IMR-90 (cell line): ENCODE measurements at regions not wholly inside any gene's neighbourhood (a gene's known extent, or its start where the extent isn't known, plus 50 kb on each side); places are given as distances from the start of the nearest gene placed in this dataset.
"Not testable (repeated sequence)": the region's sequence is repeated elsewhere in the genome, so short reads cannot be mapped to it uniquely, and the experiment has no call there.

Experiments
- ATAC-seq: fragments of 200-7000 bp; cut with Tn5 transposase; 2 replicates; pipeline ENCODE4 v1.9.1; 2020; ENCODE audit warnings: low read depth, mild to moderate bottlenecking, moderate library complexity
- BruUV-seq: library from RNA; stranded (reverse); fragments of 400-500 nt; replicated peaks from 2 replicates; lab custom pipeline; 2021; lab: Mats Ljungman, UMichigan
- CTCF ChIA-PET: fragments of 300-600 bp; formaldehyde crosslinking; extraction: SDS; loops from one replicate; lab custom pipeline; 2021; ENCODE audit warnings: antibody characterized with exemption; lab: Yijun Ruan, JAX
- POLR2A ChIA-PET: fragments of 300-600 bp; sonication (Branson Sonifier 250); formaldehyde crosslinking; loops from one replicate; lab custom pipeline; 2022; ENCODE audit warnings: antibody characterized with exemption; ENCODE audit not compliant: unreplicated experiment; lab: Charles Lee
- DNase-seq: peaks from one replicate; pipeline ENCODE4 v3.0.0; 2013
- H2AFZ ChIP-seq: replicated peaks from 2 replicates; pipeline ENCODE3; 2013; ENCODE audit warnings: low read length, mild to moderate bottlenecking; ENCODE audit not compliant: poor library complexity
- H2AK5ac ChIP-seq: 2 replicates; pipeline ENCODE4 v1.6.1; 2013; ENCODE audit warnings: low read depth, low read length, inconsistent platforms
- H2AK9ac ChIP-seq: replicated peaks from 2 replicates; pipeline ENCODE3; 2013; ENCODE audit warnings: mild to moderate bottlenecking, low read depth, low read length, moderate library complexity; ENCODE audit not compliant: poor library complexity
- H2BK120ac ChIP-seq: 2 replicates; pipeline ENCODE4 v1.6.1; 2013; ENCODE audit warnings: low read depth, low read length, inconsistent platforms
- H2BK15ac ChIP-seq: 3 replicates; pipeline ENCODE4 v1.6.1; 2013; ENCODE audit warnings: low read depth, low read length, inconsistent platforms
- H2BK20ac ChIP-seq: 2 replicates; pipeline ENCODE4 v1.6.1; 2013; ENCODE audit warnings: low read depth, mild to moderate bottlenecking, inconsistent platforms, low read length, moderate library complexity
- H2BK5ac ChIP-seq: 2 replicates; pipeline ENCODE4 v1.6.1; 2013; ENCODE audit warnings: mild to moderate bottlenecking, low read depth, low read length, inconsistent platforms; ENCODE audit not compliant: poor library complexity, severe bottlenecking
- H3K14ac ChIP-seq: replicated peaks from 2 replicates; pipeline ENCODE4 v1.6.1; 2013; ENCODE audit warnings: low read depth, low read length, inconsistent platforms
- H3K18ac ChIP-seq: 2 replicates; pipeline ENCODE4 v1.6.1; 2013; ENCODE audit warnings: low read depth, low read length, control low read depth
- H3K23ac ChIP-seq: 2 replicates; pipeline ENCODE4 v1.6.1; 2013; ENCODE audit warnings: low read depth, low read length, inconsistent platforms
- H3K27ac ChIP-seq: 2 replicates; pipeline ENCODE4 v1.5.1; 2013; ENCODE audit warnings: mild to moderate bottlenecking, control low read depth, low read length; ENCODE audit not compliant: insufficient read depth
- H3K27me3 ChIP-seq: 2 replicates; pipeline ENCODE4 v1.6.1; 2013; ENCODE audit warnings: low read length; ENCODE audit not compliant: control insufficient read depth, insufficient read depth
- H3K36me3 ChIP-seq: 2 replicates; pipeline ENCODE4 v1.6.1; 2013; ENCODE audit warnings: low read length, mixed read lengths; ENCODE audit not compliant: control insufficient read depth, insufficient read depth
- H3K4ac ChIP-seq: 2 replicates; pipeline ENCODE4 v1.6.1; 2013; ENCODE audit warnings: low read depth, low read length, inconsistent platforms
- H3K4me1 ChIP-seq: 2 replicates; pipeline ENCODE4 v1.6.1; 2013; ENCODE audit warnings: low read length, mixed read lengths; ENCODE audit not compliant: control insufficient read depth, insufficient read depth
- H3K4me2 ChIP-seq: 2 replicates; pipeline ENCODE4 v1.6.1; 2013; ENCODE audit warnings: low read depth, mild to moderate bottlenecking, control low read depth, low read length, moderate library complexity
- H3K4me3 ChIP-seq: 2 replicates; pipeline ENCODE4 v1.5.1; 2013; ENCODE audit warnings: low read depth, mild to moderate bottlenecking, control low read depth, low read length, moderate library complexity; ENCODE audit not compliant: insufficient read depth
- H3K56ac ChIP-seq: 2 replicates; pipeline ENCODE4 v1.6.1; 2013; ENCODE audit warnings: low read length, inconsistent platforms; ENCODE audit not compliant: insufficient read depth; ENCODE audit errors: extremely low read depth
- H3K79me1 ChIP-seq, 2 experiments: 2 replicates each; pipeline ENCODE4 v1.6.1; 2013; ENCODE audit warnings: low read length in 2 of 2, inconsistent platforms in 1 of 2, low read depth in 1 of 2
- H3K9ac ChIP-seq: 2 replicates; pipeline ENCODE4 v1.6.1; 2013; ENCODE audit warnings: low read depth, low read length, control low read depth
- H3K9me1 ChIP-seq: 2 replicates; pipeline ENCODE4 v1.6.1; 2013; ENCODE audit warnings: low read length, inconsistent platforms; ENCODE audit not compliant: insufficient read depth
- H3K9me3 ChIP-seq: 2 replicates; pipeline ENCODE4 v1.6.1; 2013; ENCODE audit warnings: low read length; ENCODE audit not compliant: control insufficient read depth, insufficient read depth
- H4K20me1 ChIP-seq: 2 replicates; pipeline ENCODE4 v1.6.1; 2013; ENCODE audit warnings: low read length, inconsistent platforms; ENCODE audit not compliant: insufficient read depth
- H4K5ac ChIP-seq: 2 replicates; pipeline ENCODE4 v1.6.1; 2013; ENCODE audit warnings: mild to moderate bottlenecking, low read depth, low read length, control low read depth
- H4K8ac ChIP-seq, 2 experiments: 2 replicates each; pipeline ENCODE4 v1.6.1; 2013; ENCODE audit warnings: low read depth in 2 of 2, low read length in 2 of 2, control low read depth in 1 of 2, inconsistent platforms in 1 of 2
- H4K91ac ChIP-seq: 2 replicates; pipeline ENCODE4 v1.6.1; 2013; ENCODE audit warnings: low read depth, low read length, inconsistent platforms; ENCODE audit not compliant: insufficient read depth
- WGBS, 2 experiments: methylation state at CpG; one replicate each; pipeline versions ENCODE4 v1.1.5 to v1.1.7; 2013; ENCODE audit warnings: missing lambda C conversion rate in 2 of 2; ENCODE audit not compliant: insufficient read length in 1 of 2; ENCODE audit errors: extremely low coverage in 2 of 2; 5-methylcytosine and 5-hydroxymethylcytosine counted together
- dilution Hi-C: fragments of 300-500 bp; cut with HindIII; formaldehyde crosslinking; loops from one replicate; pipeline ENCODE4 v1.14.3; 2018; ENCODE audit warnings: low sequenced_read_pairs; ENCODE audit not compliant: unreplicated experiment
- in situ Hi-C: fragments of 300-500 bp; cut with MboI; formaldehyde crosslinking; loops from 3 replicates; pipeline ENCODE4 v1.14.3; 2019; ENCODE audit warnings: low sequenced_read_pairs, inconsistent platforms, mixed read lengths
- intact Hi-C: fragments of 100-400 bp; cut with micrococcal nuclease; formaldehyde crosslinking; loops from 2 replicates; pipeline ENCODE4 v1.10.0; 2022

GRCh38 chr21:14011751-14012150, 199.0 kb downstream of the LIPI start:
- dilution Hi-C loops, CTCF ChIA-PET, H3K4me2 ChIP-seq, ATAC-seq, H2AK9ac ChIP-seq, BruUV-seq, intact Hi-C loops, H4K5ac ChIP-seq, H3K23ac ChIP-seq, H3K9me1 ChIP-seq, H2BK5ac ChIP-seq, H4K8ac ChIP-seq, H3K18ac ChIP-seq, H4K20me1 ChIP-seq, H3K79me1 ChIP-seq, H3K9ac ChIP-seq, H2AK5ac ChIP-seq, H3K27ac ChIP-seq, H3K36me3 ChIP-seq, H3K56ac ChIP-seq, H4K91ac ChIP-seq, H3K9me3 ChIP-seq, H3K4me1 ChIP-seq, H3K27me3 ChIP-seq, POLR2A ChIA-PET, H2BK15ac ChIP-seq, H2BK120ac ChIP-seq, in situ Hi-C loops, H3K4me3 ChIP-seq, DNase-seq, H3K14ac ChIP-seq, H2BK20ac ChIP-seq, H3K4ac ChIP-seq, H2AFZ ChIP-seq: not testable (repeated sequence)
- WGBS, 2 experiments, result 68% methylated on average over 5 of the region's 17 CpGs; no CpG with 5 or more reads in 1 of the 2 experiments

DNA sequence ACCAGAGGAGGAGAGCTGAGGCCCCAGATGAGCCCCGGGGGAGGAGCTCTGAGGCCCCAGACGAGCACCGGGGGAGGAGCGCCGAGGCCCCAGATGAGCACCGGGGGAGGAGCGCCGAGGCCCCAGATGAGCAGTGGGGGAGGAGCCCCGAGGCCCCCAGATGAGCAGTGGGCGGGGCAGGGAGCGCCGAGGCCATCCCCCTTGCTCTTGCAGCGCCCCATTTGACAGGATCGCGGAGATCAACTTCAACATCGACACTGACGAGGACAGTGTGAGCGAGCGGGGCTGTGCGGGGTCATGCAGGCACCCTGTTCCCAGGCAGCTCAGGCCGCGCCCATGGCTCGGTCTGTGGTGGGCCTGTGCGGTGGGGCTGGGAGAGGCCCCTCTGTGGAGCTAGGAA, 199.6 kb downstream of the LIPI start:
- H3K36me3 ChIP-seq, H2AFZ ChIP-seq, H2BK15ac ChIP-seq, H4K8ac ChIP-seq, H3K4me1 ChIP-seq, BruUV-seq, H3K9me3 ChIP-seq, H3K23ac ChIP-seq, intact Hi-C loops, POLR2A ChIA-PET, H2BK120ac ChIP-seq, CTCF ChIA-PET, H2BK5ac ChIP-seq, H2BK20ac ChIP-seq, H3K4ac ChIP-seq, dilution Hi-C loops, H3K9me1 ChIP-seq, H3K4me2 ChIP-seq, ATAC-seq, H3K79me1 ChIP-seq, H3K18ac ChIP-seq, H4K20me1 ChIP-seq, H3K9ac ChIP-seq, H4K5ac ChIP-seq, DNase-seq, in situ Hi-C loops, H3K14ac ChIP-seq, H4K91ac ChIP-seq, H3K56ac ChIP-seq, H3K4me3 ChIP-seq, H3K27ac ChIP-seq, H3K27me3 ChIP-seq, H2AK5ac ChIP-seq, H2AK9ac ChIP-seq: not testable (repeated sequence)
- WGBS, 2 experiments, result 87% methylated on average over 3 of the region's 24 CpGs; no CpG with 5 or more reads in 1 of the 2 experiments
